ENCODE measurements at regions not wholly inside any gene's neighbourhood (a gene's known extent, or its start where the extent isn't known, plus 50 kb on each side); places are given as distances from the start of the nearest gene placed in this dataset.

DNA sequence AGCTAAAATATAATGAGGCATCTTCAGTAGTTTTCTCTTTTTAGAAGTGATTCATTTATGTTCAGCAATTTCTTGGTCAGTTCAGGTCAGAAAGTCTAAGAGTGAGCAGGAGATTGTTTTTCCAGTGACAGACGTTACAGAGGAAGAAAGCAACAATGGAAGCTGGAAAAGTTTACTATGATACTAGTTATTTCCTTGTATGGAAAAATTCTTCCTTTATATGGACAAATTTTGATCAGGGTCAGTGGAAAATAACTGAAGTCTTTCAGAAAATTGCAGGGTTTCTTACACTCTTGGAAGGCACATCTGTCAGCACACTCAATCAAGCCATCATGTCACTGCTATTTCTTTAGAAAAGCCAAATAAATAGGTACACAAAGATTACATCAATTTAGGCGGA is 1120.7 kb downstream of the FAT4 start:
- TF ChIP-seq, protein P1, sequence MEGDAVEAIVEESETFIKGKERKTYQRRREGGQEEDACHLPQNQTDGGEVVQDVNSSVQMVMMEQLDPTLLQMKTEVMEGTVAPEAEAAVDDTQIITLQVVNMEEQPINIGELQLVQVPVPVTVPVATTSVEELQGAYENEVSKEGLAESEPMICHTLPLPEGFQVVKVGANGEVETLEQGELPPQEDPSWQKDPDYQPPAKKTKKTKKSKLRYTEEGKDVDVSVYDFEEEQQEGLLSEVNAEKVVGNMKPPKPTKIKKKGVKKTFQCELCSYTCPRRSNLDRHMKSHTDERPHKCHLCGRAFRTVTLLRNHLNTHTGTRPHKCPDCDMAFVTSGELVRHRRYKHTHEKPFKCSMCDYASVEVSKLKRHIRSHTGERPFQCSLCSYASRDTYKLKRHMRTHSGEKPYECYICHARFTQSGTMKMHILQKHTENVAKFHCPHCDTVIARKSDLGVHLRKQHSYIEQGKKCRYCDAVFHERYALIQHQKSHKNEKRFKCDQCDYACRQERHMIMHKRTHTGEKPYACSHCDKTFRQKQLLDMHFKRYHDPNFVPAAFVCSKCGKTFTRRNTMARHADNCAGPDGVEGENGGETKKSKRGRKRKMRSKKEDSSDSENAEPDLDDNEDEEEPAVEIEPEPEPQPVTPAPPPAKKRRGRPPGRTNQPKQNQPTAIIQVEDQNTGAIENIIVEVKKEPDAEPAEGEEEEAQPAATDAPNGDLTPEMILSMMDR (IDR thresholded peaks at IDR 0.05) = no peak
- TF ChIP-seq, protein P2, sequence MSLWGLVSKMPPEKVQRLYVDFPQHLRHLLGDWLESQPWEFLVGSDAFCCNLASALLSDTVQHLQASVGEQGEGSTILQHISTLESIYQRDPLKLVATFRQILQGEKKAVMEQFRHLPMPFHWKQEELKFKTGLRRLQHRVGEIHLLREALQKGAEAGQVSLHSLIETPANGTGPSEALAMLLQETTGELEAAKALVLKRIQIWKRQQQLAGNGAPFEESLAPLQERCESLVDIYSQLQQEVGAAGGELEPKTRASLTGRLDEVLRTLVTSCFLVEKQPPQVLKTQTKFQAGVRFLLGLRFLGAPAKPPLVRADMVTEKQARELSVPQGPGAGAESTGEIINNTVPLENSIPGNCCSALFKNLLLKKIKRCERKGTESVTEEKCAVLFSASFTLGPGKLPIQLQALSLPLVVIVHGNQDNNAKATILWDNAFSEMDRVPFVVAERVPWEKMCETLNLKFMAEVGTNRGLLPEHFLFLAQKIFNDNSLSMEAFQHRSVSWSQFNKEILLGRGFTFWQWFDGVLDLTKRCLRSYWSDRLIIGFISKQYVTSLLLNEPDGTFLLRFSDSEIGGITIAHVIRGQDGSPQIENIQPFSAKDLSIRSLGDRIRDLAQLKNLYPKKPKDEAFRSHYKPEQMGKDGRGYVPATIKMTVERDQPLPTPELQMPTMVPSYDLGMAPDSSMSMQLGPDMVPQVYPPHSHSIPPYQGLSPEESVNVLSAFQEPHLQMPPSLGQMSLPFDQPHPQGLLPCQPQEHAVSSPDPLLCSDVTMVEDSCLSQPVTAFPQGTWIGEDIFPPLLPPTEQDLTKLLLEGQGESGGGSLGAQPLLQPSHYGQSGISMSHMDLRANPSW (CRISPR knock-in tag; conservative IDR thresholded peaks at IDR 0.05; ENCODE audit: low read depth) = no peak
- TF ChIP-seq, protein P3, sequence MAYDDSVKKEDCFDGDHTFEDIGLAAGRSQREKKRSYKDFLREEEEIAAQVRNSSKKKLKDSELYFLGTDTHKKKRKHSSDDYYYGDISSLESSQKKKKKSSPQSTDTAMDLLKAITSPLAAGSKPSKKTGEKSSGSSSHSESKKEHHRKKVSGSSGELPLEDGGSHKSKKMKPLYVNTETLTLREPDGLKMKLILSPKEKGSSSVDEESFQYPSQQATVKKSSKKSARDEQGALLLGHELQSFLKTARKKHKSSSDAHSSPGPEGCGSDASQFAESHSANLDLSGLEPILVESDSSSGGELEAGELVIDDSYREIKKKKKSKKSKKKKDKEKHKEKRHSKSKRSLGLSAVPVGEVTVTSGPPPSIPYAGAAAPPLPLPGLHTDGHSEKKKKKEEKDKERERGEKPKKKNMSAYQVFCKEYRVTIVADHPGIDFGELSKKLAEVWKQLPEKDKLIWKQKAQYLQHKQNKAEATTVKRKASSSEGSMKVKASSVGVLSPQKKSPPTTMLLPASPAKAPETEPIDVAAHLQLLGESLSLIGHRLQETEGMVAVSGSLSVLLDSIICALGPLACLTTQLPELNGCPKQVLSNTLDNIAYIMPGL (CRISPR knock-in tag; IDR thresholded peaks at IDR 0.05) = no peak
- no peak for TF ChIP-seq JAZF1 (CRISPR knock-in tag; IDR thresholded peaks at IDR 0.05)
- TF ChIP-seq, protein P4, sequence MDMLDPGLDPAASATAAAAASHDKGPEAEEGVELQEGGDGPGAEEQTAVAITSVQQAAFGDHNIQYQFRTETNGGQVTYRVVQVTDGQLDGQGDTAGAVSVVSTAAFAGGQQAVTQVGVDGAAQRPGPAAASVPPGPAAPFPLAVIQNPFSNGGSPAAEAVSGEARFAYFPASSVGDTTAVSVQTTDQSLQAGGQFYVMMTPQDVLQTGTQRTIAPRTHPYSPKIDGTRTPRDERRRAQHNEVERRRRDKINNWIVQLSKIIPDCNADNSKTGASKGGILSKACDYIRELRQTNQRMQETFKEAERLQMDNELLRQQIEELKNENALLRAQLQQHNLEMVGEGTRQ (CRISPR knock-in tag; IDR thresholded peaks at IDR 0.05) = no peak
- TF ChIP-seq, protein P5, sequence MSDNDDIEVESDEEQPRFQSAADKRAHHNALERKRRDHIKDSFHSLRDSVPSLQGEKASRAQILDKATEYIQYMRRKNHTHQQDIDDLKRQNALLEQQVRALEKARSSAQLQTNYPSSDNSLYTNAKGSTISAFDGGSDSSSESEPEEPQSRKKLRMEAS (CRISPR knock-in tag; IDR thresholded peaks at IDR 0.05) = no peak
- no peak for TF ChIP-seq KAT7 (CRISPR knock-in tag; IDR thresholded peaks at IDR 0.05; ENCODE audit: borderline replicate concordance)
- no peak for TF ChIP-seq ZNF671 (CRISPR knock-in tag; IDR thresholded peaks at IDR 0.05)
